Nephron (organoid): ENCODE measurements at regions not wholly inside any gene's neighbourhood (a gene's known extent, or its start where the extent isn't known, plus 50 kb on each side); places are given as distances from the start of the nearest gene placed in this dataset.

Experiments used
- H3K27ac Mint-ChIP-seq, 3 experiments: 2 replicates each; pipeline ENCODE4 v1.8.0; 2020; ENCODE audit warnings: mixed read lengths in 3 of 3, mild to moderate bottlenecking in 2 of 3, moderate library complexity in 1 of 3
- H3K27me3 Mint-ChIP-seq: 2 replicates; pipeline ENCODE4 v1.8.0; 2021; ENCODE audit warnings: low read depth, mild to moderate bottlenecking, moderate library complexity, mixed read lengths
- H3K36me3 Mint-ChIP-seq: 2 replicates; pipeline ENCODE4 v1.8.0; 2020; ENCODE audit warnings: low read depth, mixed read lengths
- H3K4me1 Mint-ChIP-seq: 2 replicates; pipeline ENCODE4 v1.8.0; 2020; ENCODE audit warnings: mixed read lengths
- H3K4me3 Mint-ChIP-seq, 3 experiments: 2 replicates each; pipeline ENCODE4 v1.8.0; 2020; ENCODE audit warnings: mild to moderate bottlenecking in 3 of 3, mixed read lengths in 3 of 3, moderate library complexity in 2 of 3
- H3K9me3 Mint-ChIP-seq: 2 replicates; pipeline ENCODE4 v1.8.0; 2020; ENCODE audit warnings: mixed read lengths
- CTCF ChIP-seq, 3 experiments: fragments of 200-600 bp; sonication (generic); IDR thresholded peaks; one replicate each; pipeline ENCODE4 v1.5.0; 2021; ENCODE audit warnings: antibody characterized with exemption in 3 of 3; ENCODE audit not compliant: unreplicated experiment in 3 of 3

DNA sequence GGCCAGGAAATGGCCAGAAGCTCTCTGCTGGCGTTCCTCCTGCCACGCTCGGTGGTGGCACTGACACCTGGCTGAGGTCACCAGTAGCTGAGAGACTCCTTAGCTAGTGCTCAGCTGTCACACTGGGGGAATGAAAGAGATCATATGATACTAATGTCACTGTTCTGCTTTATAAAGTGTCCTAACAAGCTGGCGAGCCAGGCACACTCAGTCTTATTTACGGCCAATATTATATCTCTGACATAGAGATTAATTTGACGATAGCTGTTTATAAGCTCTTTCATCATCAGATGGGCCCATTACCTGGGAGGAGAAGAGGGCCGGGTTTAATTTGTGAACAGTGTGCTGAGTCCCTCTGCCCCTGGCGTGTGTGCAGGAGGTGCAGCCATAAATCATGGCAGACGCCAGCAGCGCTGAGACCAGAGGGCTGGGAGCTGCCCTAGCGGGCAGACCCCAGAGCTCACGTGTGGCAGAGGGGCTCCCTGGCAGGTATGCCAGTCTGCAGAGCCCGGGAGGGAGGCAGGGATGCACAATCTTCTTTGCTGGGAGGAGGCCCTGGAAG lies 246.5 kb downstream of the HAUS1 start:
- no peak overlapping the region for H3K4me3 Mint-ChIP-seq
- H3K4me1 Mint-ChIP-seq: peaks cover 19% of the 10 kb centered on the region
- H3K36me3 Mint-ChIP-seq: peaks cover 8% of the 10 kb centered on the region
- no peaks in the 10 kb centered on the region for H3K9me3 Mint-ChIP-seq
- H3K27me3 Mint-ChIP-seq: no peaks in the 10 kb centered on the region
- H3K27ac Mint-ChIP-seq: no peak overlapping the region
- TF ChIP-seq CTCF (IDR thresholded peaks at IDR 0.05; ENCODE audit: unreplicated experiment in 3 of 3): no peak

DNA sequence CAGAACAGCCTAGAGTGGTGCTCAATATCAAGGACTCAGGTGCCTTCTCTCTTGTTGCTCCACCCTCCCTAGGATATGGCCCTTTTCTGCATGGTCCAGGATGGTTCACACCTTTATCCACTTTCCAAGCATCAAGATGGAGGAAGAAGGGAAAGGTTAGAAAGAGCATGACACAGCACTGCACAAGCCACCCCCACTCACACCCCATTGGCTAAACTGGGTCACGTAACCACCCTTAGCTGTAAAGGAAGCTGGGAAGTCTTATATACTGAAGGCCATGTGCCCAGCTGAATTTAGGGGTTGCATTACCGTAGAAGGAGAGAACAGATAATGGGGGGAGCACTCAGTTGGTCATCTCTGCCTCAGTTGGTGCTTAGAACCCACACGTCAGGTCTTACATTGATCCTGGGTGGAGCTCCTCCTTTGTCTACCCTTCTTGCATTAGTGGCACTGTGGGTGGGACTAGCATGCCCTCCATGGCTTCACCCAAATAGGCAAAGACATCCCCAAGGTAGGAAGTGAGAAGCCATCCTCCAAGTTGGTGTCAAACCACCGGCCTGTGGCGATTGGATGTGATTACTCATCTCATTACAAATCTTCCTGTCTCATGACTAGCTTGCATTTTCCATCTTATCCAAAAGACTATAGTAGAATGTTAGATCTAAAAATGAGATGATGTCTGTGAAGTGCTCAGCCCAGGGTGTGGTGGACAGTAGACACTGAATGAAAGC lies 248.5 kb downstream of the HAUS1 start:
- no peak for TF ChIP-seq CTCF (IDR thresholded peaks at IDR 0.05; ENCODE audit: unreplicated experiment in 3 of 3)
- H3K36me3 Mint-ChIP-seq: peaks cover 14% of the 10 kb centered on the region
- H3K27ac Mint-ChIP-seq: no peak overlapping the region
- no peaks in the 10 kb centered on the region for H3K27me3 Mint-ChIP-seq
- peaks cover 15% of the 10 kb centered on the region for H3K4me1 Mint-ChIP-seq
- no peaks in the 10 kb centered on the region for H3K9me3 Mint-ChIP-seq
- H3K4me3 Mint-ChIP-seq: no peak overlapping the region

DNA sequence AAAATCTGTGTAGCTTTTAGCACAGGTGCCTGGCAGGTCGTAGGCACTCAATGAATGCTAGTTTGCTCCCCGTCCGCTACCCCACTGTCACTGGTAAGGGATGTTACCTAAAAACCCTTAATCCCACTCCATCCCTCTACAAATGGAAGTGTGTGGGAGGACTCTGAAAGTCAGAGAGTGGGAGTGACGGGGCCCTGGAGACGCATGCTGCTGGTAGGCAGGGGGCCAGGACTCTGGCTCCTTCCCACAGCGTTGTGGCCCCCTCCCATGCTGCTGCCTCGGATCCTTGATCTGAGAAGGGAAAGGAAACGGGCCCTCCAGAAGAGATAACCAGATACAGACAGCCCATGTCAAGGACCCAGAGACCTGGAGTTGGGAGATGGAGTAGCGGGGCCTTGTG lies 249.3 kb downstream of the HAUS1 start:
- H3K4me1 Mint-ChIP-seq: peaks cover 15% of the 10 kb centered on the region
- no peak for TF ChIP-seq CTCF (IDR thresholded peaks at IDR 0.05; ENCODE audit: unreplicated experiment in 3 of 3)
- H3K36me3 Mint-ChIP-seq: peaks cover 19% of the 10 kb centered on the region
- no peaks in the 10 kb centered on the region for H3K27me3 Mint-ChIP-seq
- no peak overlapping the region for H3K4me3 Mint-ChIP-seq
- no peak overlapping the region for H3K27ac Mint-ChIP-seq
- H3K9me3 Mint-ChIP-seq: no peaks in the 10 kb centered on the region

DNA sequence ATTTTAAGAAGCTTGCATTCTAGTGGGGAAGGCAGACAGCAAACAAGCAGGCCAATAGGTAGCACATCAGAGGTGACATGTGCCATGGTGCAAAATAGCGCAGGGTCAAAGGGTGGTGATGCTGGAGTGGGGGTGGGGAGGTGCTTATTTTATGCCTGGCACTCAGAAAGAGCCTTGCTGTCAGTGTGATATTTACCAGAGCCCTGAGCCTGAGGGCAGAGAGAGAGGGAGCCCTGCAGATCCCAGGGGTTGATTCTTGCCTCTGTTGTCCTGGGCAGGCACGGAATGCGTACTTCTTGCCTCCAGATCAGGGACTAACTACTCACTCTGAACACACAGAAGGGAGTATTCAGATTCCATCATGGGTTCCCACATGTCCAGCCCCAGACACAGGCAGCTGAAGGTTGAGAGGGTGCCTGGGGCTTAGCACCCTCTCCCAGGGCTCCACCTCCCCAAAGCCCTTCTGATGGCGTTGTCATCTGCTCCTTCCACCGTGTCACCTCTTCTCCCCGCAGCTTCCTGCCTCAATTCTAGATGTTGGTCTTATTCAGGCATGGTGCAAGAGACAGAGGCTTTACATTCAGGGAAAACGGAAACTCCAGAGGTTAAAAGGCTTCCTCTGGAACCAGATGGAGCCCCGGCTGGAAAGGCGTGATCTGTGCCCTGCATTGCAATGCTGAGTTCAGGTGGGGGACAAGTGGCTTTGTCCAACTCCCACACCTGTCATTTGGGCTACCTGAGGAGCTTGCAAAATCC lies 252.3 kb downstream of the HAUS1 start:
- no peaks in the 10 kb centered on the region for H3K27me3 Mint-ChIP-seq
- H3K9me3 Mint-ChIP-seq: peaks cover 9% of the 10 kb centered on the region
- no peak for TF ChIP-seq CTCF (IDR thresholded peaks at IDR 0.05; ENCODE audit: unreplicated experiment in 3 of 3)
- H3K4me1 Mint-ChIP-seq: peaks cover 16% of the 10 kb centered on the region
- no peak overlapping the region for H3K4me3 Mint-ChIP-seq
- H3K36me3 Mint-ChIP-seq: peaks cover 41% of the 10 kb centered on the region
- H3K27ac Mint-ChIP-seq: no peak overlapping the region

- peaks cover 9% of the 10 kb centered on the region for H3K9me3 Mint-ChIP-seq
- peaks cover 34% of the 10 kb centered on the region for H3K36me3 Mint-ChIP-seq
- TF ChIP-seq CTCF (IDR thresholded peaks at IDR 0.05; ENCODE audit: unreplicated experiment in 3 of 3): no peak
- H3K27me3 Mint-ChIP-seq: peaks cover 5% of the 10 kb centered on the region
- no peak overlapping the region for H3K4me3 Mint-ChIP-seq
- peak overlapping the region in 1 of 3 experiments; percentile 80 for H3K27ac Mint-ChIP-seq
- peaks cover 14% of the 10 kb centered on the region for H3K4me1 Mint-ChIP-seq
Measured at GRCh38 chr18:46360102-46360699, 256.0 kb downstream of the HAUS1 start.
